SK-N-SH (cell line): ENCODE measurements at regions not wholly inside any gene's neighbourhood (a gene's known extent, or its start where the extent isn't known, plus 50 kb on each side); places are given as distances from the start of the nearest gene placed in this dataset.

Source experiments
- CHD2 ChIP-seq: fragments of 150-350 bp; IDR thresholded peaks from 2 replicates; pipeline ENCODE4 v1.6.1; 2018; ENCODE audit warnings: low read length; ENCODE audit not compliant: partially characterized antibody
- CTCF ChIP-seq: fragments of 200-600 bp; sonication (generic); IDR thresholded peaks from 2 replicates; pipeline ENCODE4 v1.6.1; 2017; ENCODE audit warnings: antibody characterized with exemption, mild to moderate bottlenecking, moderate library complexity
- FOXM1 ChIP-seq: IDR thresholded peaks from 2 replicates; pipeline ENCODE4 v1.4.0; 2012; ENCODE audit warnings: low read depth, mild to moderate bottlenecking
- MAX ChIP-seq: IDR thresholded peaks from 2 replicates; pipeline ENCODE4 v1.4.0; 2012; ENCODE audit warnings: low read depth
- POLR2AphosphoS5 ChIP-seq: IDR thresholded peaks from 2 replicates; pipeline ENCODE4 v1.6.1; 2012; ENCODE audit warnings: low read depth, low read length
- RAD21 ChIP-seq: IDR thresholded peaks from 2 replicates; pipeline ENCODE4 v1.6.1; 2012; ENCODE audit warnings: mild to moderate bottlenecking, low read length
- YY1 ChIP-seq: IDR thresholded peaks from 2 replicates; pipeline ENCODE4 v1.4.0; 2012; ENCODE audit warnings: low read depth, mild to moderate bottlenecking

GRCh38 chr3:197350446-197350845, 52.0 kb upstream of the DLG1 start:
- TF ChIP-seq CTCF = no peak
- no peak for TF ChIP-seq POLR2AphosphoS5
- TF ChIP-seq FOXM1 = no peak
- no peak for TF ChIP-seq YY1
- TF ChIP-seq RAD21 = no peak
- no peak for TF ChIP-seq CHD2
- no peak for TF ChIP-seq MAX
